Keratinocyte (primary cell): ENCODE measurements at regions not wholly inside any gene's neighbourhood (a gene's known extent, or its start where the extent isn't known, plus 50 kb on each side); places are given as distances from the start of the nearest gene placed in this dataset.

Experiments
- CTCF ChIP-seq, 3 experiments: IDR thresholded peaks in 1 of 3; conservative IDR thresholded peaks in 1 of 3; optimal IDR thresholded peaks in 1 of 3; 2 replicates in 2 of 3; 3 replicates in 1 of 3; pipeline versions ENCODE3 to v1.5.1; 2011; ENCODE audit warnings: low read length in 3 of 3, mild to moderate bottlenecking in 3 of 3, moderate library complexity in 2 of 3, control low read depth in 1 of 3, inconsistent platforms in 1 of 3; ENCODE audit not compliant: insufficient read depth in 2 of 3; ENCODE audit errors: extremely low read depth in 1 of 3
- EZH2 ChIP-seq: IDR thresholded peaks from one replicate; pipeline ENCODE4 v1.6.1; 2012; ENCODE audit warnings: inconsistent platforms, mild to moderate bottlenecking, low read length, moderate library complexity

GRCh38 chr14:65828396-65828795 is 415.9 kb downstream of the FUT8 start:
- no peak for TF ChIP-seq EZH2
- TF ChIP-seq CTCF (optimal IDR thresholded peaks at IDR 0.05 in 1 of 3, IDR thresholded peaks at IDR 0.05 in 1 of 3, conservative IDR thresholded peaks at IDR 0.05 in 1 of 3; ENCODE audit: extremely low read depth in 1 of 3, insufficient read depth in 2 of 3, low read length in 3 of 3), result no peak
